HS-27A (cell line): ENCODE measurements at regions not wholly inside any gene's neighbourhood (a gene's known extent, or its start where the extent isn't known, plus 50 kb on each side); places are given as distances from the start of the nearest gene placed in this dataset.

Source experiments
- DNase-seq: peaks from one replicate; pipeline ENCODE4 v3.0.0-alpha.2; 2012; ENCODE audit warnings: low read depth, missing footprints

GRCh38 chr2:198701481-198701880 lies 756.3 kb downstream of the SATB2 start:
- DNase-seq, result no peak

GRCh38 chr2:198700319-198700718 lies 757.4 kb downstream of the SATB2 start:
- no peak for DNase-seq

DNA sequence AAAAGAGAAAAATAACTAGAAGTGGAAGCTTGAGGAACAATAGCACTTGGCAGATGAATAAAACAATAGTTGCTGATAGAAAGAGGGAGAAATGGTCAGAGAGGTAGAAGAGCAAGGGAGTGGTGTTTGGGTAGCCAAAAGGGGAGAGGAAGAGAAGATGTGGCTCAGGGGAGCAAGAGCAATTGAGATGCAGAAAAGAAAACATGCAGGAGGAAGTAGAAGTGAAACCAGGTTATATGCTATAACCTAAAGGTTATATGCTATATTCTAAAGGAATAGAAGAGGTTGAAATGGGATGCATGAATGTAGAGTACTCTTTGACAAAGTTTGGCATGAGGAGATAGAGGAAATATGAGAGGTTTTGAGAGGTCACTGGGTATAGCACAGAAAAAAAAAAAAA lies 759.5 kb downstream of the SATB2 start:
- no peak for DNase-seq

- DNase-seq, result no peak
Measured at GRCh38 chr2:198697794-198698193, 759.9 kb downstream of the SATB2 start.

- no peak for DNase-seq
Measured at GRCh38 chr2:198697218-198697617, 760.5 kb downstream of the SATB2 start.

- no peak for DNase-seq
Measured at GRCh38 chr2:198695879-198696278, 761.9 kb downstream of the SATB2 start.

DNA sequence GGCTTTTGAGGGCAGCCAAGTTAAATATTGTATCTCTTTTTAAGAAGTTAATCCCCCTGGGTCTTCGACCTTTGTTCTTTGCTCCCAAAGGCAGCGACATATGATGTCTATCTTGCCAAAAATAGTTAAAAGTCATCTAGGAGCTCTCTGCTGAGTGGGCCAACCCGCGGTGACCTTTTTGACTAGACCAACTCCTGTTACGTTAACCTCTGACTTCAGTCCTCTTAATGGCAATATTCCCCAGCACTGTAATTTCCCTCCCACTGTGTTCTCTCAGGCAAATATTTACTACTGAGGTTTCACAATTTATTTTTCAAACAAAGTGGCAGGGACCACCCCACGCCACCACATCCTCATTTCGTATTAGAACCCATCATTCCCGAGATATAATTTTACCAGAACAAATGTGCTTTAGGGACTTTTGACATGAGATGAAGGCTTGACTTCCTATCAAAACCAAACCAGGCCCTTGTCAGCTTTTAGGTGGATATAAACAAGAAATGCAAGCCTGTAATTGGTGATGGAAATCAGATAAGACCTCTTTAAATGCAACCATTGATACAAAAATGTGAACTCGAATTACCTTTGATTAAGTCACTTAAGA lies 764.7 kb downstream of the SATB2 start:
- no peak for DNase-seq

DNA sequence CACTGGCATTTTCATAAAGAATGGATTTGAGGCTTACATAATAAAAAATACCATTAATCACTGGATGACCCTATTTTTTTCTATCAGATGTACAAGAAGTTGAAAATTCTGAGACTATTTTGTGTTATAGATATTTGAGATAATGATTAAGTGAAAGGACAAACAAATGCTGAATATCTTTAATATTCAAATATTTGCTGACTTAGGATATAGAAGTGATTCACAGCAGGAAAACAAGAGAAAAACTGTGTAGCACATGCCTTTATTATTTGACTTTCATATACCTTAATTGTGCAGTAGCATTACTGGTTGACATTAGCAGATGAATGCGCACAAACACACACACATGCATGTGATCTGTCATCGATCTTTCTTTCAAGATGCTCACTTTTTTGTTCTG lies 766.5 kb downstream of the SATB2 start:
- DNase-seq, result no peak

GRCh38 chr2:198664321-198664720 lies 793.4 kb downstream of the SATB2 start:
- no peak for DNase-seq

DNA sequence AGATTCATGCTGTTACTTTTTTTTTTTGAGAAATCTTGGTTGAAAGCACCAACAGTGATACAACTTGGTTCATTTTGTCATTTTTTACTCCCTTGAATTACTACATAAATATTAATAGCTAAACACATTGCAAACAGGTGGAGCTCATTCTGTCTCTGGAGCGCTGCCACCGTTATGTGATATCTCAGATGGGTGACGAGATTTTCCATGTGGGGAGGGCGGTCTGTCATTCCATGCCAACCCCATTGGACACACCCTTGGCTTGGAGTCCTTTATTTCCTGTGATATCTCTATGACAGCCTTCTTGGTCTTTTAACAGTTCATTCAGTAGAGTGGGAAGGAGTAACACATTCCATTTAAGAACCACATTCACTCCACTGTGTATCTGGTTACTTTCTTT lies 794.8 kb downstream of the SATB2 start:
- DNase-seq, result no peak

DNA sequence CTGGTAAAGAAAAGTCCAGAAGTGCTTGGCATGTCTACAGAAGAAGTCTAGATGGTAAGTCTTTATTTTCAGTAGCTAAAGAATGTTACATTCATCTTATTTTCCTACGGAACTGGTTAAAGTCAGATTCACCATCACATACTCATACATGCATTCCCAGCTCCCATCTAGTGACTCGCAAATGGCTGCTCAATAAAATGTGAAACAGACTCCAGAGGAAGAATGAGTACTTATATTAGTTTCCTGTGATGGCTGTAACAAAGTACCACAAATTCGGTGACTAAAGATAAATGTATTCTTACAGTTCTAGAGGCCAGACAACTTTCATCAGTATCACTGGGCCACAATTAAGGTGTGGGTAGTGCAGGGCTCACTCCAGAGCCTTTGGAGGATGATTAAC lies 797.2 kb downstream of the SATB2 start:
- DNase-seq, result no peak

GRCh38 chr2:198659096-198659870 lies 798.5 kb downstream of the SATB2 start:
- no peak for DNase-seq

DNA sequence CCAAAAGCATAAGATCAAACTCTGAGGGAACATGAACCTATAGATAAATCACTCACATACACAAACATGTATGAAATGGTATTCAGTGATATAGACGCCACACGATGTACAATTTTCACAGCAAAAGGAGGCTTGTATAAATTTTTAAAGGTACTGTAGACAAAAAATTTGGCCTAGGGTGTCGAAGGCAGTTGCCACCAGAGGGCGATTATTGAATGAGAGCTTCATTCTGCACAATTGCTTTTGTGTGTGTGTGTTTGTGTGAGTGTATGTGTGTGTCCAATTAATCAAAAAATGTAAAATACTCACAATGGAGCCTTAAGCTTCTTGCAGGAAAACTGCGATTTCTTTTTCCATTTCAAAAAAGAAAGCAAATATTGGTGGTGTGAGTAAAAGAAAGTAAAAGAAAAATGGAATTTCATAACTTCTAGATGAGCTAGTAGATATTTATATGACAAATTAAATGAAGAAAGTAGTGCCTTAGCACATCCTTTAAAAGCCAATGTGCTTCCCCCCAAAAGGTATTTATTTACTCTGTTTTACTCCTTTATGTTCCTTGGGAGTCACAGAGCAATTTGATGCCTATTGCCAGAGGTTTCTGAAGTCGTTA lies 800.1 kb downstream of the SATB2 start:
- no peak for DNase-seq

- DNase-seq, result no peak
Measured at GRCh38 chr2:198656869-198657268, 800.9 kb downstream of the SATB2 start.

GRCh38 chr2:198654646-198655045 lies 803.1 kb downstream of the SATB2 start:
- DNase-seq, result no peak

- DNase-seq, result no peak
Measured at GRCh38 chr2:198653311-198653710, 804.4 kb downstream of the SATB2 start.

DNA sequence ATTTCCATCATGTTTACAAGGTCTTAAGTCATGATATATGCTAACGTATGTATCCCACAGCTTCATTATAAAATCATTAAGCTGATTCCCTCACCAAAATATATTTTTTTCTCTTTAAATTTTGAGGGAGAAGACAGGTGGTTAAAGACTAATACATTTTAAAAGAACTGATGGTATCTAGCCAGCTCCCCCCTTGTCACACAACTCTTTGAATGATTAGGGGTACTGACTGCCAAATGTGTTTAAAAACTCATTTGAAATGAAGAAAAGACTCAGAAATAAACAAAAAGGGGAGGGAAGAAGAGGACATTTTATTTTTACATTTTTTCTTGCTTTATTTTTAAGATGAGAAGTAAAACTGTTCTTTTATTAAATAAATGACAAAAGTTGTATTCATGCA lies 805.3 kb downstream of the SATB2 start:
- DNase-seq, result no peak

GRCh38 chr2:198645816-198646215 lies 811.9 kb downstream of the SATB2 start:
- DNase-seq, result no peak

DNA sequence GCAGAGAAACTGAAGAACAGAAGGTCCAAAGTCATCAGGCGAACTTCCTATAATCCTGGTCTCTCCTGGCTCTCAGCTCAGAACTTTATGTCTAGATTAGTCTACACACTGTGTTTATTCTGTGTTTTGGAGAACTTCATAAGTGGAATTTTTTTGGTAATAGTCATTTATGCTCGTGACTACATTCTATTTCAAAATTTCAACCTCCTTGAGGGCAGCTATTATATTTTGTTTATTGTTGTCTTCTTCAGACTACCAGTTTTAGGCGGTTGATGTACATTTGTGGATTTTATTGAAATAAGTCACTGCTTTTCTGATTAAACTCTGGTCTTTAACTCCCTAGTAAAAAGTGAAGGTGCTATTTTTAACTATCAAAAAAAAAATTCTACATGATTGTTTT lies 816.6 kb downstream of the SATB2 start:
- DNase-seq, result no peak

DNA sequence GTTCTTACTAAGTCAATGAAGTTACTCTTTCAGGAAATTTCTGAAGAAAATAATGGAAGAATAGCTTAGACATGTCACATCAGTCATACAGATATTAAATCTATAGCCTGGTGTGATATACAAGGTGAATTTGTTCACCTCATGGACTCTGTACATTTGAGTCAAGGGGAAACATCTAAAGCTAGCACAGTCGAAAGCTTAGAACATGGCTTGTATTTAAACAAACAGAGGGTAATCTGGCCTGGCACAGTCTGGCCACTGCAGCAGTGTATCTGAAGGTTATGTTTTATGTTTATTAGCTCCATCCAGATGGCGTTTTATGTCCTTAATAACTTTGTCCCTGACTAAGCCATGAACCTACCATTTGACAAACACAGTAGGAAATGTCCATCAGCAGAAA lies 817.3 kb downstream of the SATB2 start:
- DNase-seq, result no peak

DNA sequence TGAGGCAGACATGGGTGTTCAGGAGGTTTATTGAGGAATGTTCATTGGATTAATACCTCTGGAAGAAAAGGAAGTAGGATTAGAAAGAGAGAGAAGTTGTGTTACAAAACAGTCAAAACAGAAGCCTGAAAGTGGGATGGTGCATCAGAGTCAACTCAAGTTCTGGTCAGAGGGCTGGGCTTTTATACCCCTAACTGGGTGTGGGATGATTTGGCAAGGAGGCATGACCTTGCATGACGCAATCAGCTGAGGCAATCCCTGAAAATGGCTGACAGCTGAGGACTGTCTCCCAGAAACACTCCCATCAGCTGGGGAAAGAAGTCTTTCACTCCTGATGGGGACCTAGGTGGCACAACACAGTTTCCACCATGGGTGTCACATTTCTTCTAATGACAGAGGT lies 818.2 kb downstream of the SATB2 start:
- no peak for DNase-seq

- DNase-seq, result no peak
Measured at GRCh38 chr2:198638577-198638976, 819.2 kb downstream of the SATB2 start.

GRCh38 chr2:198630384-198630783 lies 826.0 kb downstream of the PLCL1 start:
- no peak for DNase-seq

GRCh38 chr2:198628596-198628995 lies 824.2 kb downstream of the PLCL1 start:
- no peak for DNase-seq
